ENCODE measurements at regions not wholly inside any gene's neighbourhood (a gene's known extent, or its start where the extent isn't known, plus 50 kb on each side); places are given as distances from the start of the nearest gene placed in this dataset.

DNA sequence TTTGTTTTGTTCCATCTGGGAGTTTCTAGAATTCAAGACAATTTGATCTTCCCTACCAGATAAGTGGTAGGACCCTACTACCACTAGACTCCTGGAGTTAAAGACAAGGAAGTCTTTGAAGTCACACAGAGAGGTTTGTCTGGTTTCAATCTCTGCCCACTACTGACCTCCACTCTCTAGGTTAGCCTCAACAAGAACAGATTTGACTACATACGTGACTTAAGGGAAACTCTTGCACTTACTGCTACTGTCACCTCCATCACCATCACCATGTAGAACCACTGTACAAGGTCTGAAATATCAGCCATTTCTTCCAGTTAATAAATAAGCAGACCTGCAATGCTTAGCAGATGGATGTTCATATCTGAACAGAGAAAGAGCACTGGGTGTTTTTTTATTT is 148.3 kb upstream of the ARHGEF26 start:
- no peak for TF ChIP-seq POLR2AphosphoS5 (IDR thresholded peaks at IDR 0.05; ENCODE audit: borderline replicate concordance, low read depth, low read length)
- no peak for TF ChIP-seq FOXP2 (optimal IDR thresholded peaks at IDR 0.05; ENCODE audit: control extremely low read depth, extremely low read length, insufficient read depth)

Data from SK-N-MC (cell line).